ENCODE measurements at regions not wholly inside any gene's neighbourhood (a gene's known extent, or its start where the extent isn't known, plus 50 kb on each side); places are given as distances from the start of the nearest gene placed in this dataset.
A peak's percentile ranks its signal among the peaks of the same experiment; 100 is the strongest.

GRCh38 chr15:31247404-31247803 lies 79.2 kb upstream of the KLF13 start:
- DNase-seq (no peak), ATAC-seq (no peak)
- peaks cover 4% of the 10 kb centered on the region for H3K27me3 Mint-ChIP-seq
- peak overlapping the region; percentile 21 for H3K27ac Mint-ChIP-seq
- no peaks in the 10 kb centered on the region for H3K9me3 ChIP-seq (ENCODE audit: control insufficient read depth, low read length, poor library complexity, severe bottlenecking)
- H3K36me3 Mint-ChIP-seq (ENCODE audit: low read depth), result no peaks in the 10 kb centered on the region
- no peak overlapping the region for H3K4me3 Mint-ChIP-seq
- peaks cover 10% of the 10 kb centered on the region for H3K4me1 Mint-ChIP-seq

DNA sequence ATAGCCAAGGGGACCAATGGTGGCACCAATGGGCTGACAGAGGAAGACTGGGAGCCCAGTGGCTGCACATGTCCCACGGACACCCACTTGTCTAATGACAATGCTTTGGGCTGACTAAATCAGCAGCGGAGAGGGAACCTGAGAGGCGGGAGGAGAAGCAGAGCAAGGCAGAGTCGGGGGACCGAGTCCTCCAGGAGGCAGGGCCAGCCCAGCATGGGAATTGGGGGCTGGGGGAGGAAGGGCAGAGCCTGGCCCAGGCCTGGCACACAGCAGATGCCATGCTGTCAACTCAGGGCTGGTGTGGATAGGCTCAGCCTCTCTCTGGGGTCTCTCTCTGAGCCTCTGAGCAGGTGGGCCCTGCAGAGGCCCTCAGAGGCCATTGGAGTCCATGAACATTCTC lies 78.4 kb upstream of the KLF13 start:
- no peak overlapping the region for H3K4me3 Mint-ChIP-seq
- H3K27ac Mint-ChIP-seq, result peak overlapping the region; percentile 21
- peaks cover 10% of the 10 kb centered on the region for H3K4me1 Mint-ChIP-seq
- DNase-seq (no peak), ATAC-seq (no peak)
- no peaks in the 10 kb centered on the region for H3K9me3 ChIP-seq (ENCODE audit: control insufficient read depth, low read length, poor library complexity, severe bottlenecking)
- no peaks in the 10 kb centered on the region for H3K36me3 Mint-ChIP-seq (ENCODE audit: low read depth)
- peaks cover 4% of the 10 kb centered on the region for H3K27me3 Mint-ChIP-seq

GRCh38 chr15:31248951-31249350 lies 77.7 kb upstream of the KLF13 start:
- DNase-seq, result no peak
- Mint-ChIP-seq H3K4me1 (peaks cover 10% of the 10 kb centered on the region), H3K4me3 (no peak overlapping the region), H3K36me3 (ENCODE audit: low read depth) (no peaks in the 10 kb centered on the region), H3K27me3 (peaks cover 4% of the 10 kb centered on the region), H3K27ac (no peak overlapping the region)
- no peak for ATAC-seq
- no peaks in the 10 kb centered on the region for H3K9me3 ChIP-seq (ENCODE audit: control insufficient read depth, low read length, poor library complexity, severe bottlenecking)

GRCh38 chr15:31250033-31250432 lies 76.6 kb upstream of the KLF13 start:
- ATAC-seq (no peak), DNase-seq (no peak)
- H3K4me1 Mint-ChIP-seq, result peaks cover 9% of the 10 kb centered on the region
- no peak overlapping the region for H3K4me3 Mint-ChIP-seq
- H3K36me3 Mint-ChIP-seq (ENCODE audit: low read depth), result no peaks in the 10 kb centered on the region
- no peak overlapping the region for H3K27ac Mint-ChIP-seq
- H3K27me3 Mint-ChIP-seq, result peaks cover 4% of the 10 kb centered on the region
- H3K9me3 ChIP-seq (ENCODE audit: control insufficient read depth, low read length, poor library complexity, severe bottlenecking), result no peaks in the 10 kb centered on the region

- H3K4me1 Mint-ChIP-seq, result peaks cover 12% of the 10 kb centered on the region
- no peaks in the 10 kb centered on the region for H3K9me3 ChIP-seq (ENCODE audit: control insufficient read depth, low read length, poor library complexity, severe bottlenecking)
- peaks cover 4% of the 10 kb centered on the region for H3K27me3 Mint-ChIP-seq
- no peak overlapping the region for H3K4me3 Mint-ChIP-seq
- H3K36me3 Mint-ChIP-seq (ENCODE audit: low read depth), result no peaks in the 10 kb centered on the region
- no peak overlapping the region for H3K27ac Mint-ChIP-seq
- ATAC-seq, result no peak
- DNase-seq, result no peak
These were observed 75.5 kb upstream of the KLF13 start for GRCh38 chr15:31251165-31251564.

DNA sequence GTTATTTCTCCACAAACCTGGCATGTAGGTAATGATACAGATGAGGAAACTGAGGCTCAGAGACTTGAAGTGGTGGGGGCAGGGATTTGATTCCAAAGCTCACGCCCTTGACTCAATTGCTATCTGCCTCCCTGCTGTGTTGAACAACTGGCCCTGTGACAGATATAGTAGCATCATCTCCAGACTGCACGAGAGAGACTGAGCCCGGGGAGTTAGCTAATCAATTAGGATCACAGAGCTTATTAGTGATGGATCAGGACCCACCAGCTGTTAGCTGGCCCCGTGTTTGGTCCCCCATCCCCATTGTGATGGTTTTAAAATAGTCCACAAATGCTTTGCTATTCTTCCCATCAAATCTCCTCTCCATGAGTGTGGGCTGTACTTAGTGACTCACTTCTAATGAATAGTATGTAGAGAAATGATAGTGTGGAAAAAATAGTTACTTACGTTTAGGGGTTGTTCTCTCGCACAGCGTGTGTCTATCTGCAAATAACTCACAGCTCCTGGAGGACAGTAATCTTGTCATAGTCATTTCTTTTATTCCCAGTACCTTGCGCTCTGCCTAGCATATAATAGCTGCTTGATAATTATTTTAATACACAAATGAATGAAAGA lies 74.4 kb upstream of the KLF13 start:
- no peaks in the 10 kb centered on the region for H3K9me3 ChIP-seq (ENCODE audit: control insufficient read depth, low read length, poor library complexity, severe bottlenecking)
- no peaks in the 10 kb centered on the region for H3K36me3 Mint-ChIP-seq (ENCODE audit: low read depth)
- H3K4me3 Mint-ChIP-seq, result no peak overlapping the region
- no peak overlapping the region for H3K27ac Mint-ChIP-seq
- peaks cover 15% of the 10 kb centered on the region for H3K4me1 Mint-ChIP-seq
- peaks cover 4% of the 10 kb centered on the region for H3K27me3 Mint-ChIP-seq
- DNase-seq (no peak), ATAC-seq (no peak)

- DNase-seq (no peak), ATAC-seq (no peak)
- Mint-ChIP-seq H3K27ac (no peak overlapping the region), H3K36me3 (ENCODE audit: low read depth) (no peaks in the 10 kb centered on the region), H3K27me3 (no peaks in the 10 kb centered on the region), H3K4me3 (no peak overlapping the region), H3K4me1 (peaks cover 17% of the 10 kb centered on the region)
- H3K9me3 ChIP-seq (ENCODE audit: control insufficient read depth, low read length, poor library complexity, severe bottlenecking), result no peaks in the 10 kb centered on the region
These were observed 72.0 kb upstream of the KLF13 start for GRCh38 chr15:31254431-31255175.

GRCh38 chr15:31255176-31255510 lies 71.5 kb upstream of the KLF13 start:
- H3K9me3 ChIP-seq (ENCODE audit: control insufficient read depth, low read length, poor library complexity, severe bottlenecking), result no peaks in the 10 kb centered on the region
- Mint-ChIP-seq H3K27me3 (no peaks in the 10 kb centered on the region), H3K4me3 (no peak overlapping the region), H3K4me1 (peaks cover 17% of the 10 kb centered on the region), H3K27ac (no peak overlapping the region), H3K36me3 (ENCODE audit: low read depth) (no peaks in the 10 kb centered on the region)
- no peak for DNase-seq
- ATAC-seq, result no peak

DNA sequence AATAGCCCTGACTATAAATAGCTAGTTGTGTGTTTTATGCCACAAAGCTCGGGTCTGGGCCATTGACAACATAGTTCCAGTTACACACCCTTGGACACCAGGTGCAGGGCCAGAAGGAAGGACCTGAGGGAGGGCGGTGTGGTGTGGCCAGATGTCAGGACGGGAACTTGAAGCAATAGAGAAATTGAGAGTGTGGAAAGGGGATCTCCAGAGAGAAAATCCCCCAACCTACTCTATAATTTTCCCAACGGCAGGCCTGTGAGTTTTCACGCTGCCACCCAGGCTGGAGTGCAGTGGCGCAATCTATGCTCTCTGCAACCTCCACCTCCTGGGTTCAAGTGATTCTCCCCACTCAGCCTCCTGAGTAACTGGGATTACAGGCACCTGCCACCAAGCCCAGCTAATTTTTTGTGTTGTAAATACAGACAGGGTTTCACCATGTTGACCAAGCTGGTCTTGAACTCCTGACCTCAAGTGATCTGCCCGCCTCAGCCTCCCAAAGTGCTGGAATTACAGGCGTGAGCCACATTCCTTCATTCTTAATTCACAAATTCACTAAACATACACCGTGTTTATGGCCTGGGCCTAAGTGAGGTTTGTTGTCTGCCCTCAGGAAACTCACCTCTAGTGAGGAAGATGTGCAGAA lies 70.8 kb upstream of the KLF13 start:
- peak; percentile 32 for ATAC-seq
- H3K27ac Mint-ChIP-seq, result peak overlapping the region; percentile 59

DNA sequence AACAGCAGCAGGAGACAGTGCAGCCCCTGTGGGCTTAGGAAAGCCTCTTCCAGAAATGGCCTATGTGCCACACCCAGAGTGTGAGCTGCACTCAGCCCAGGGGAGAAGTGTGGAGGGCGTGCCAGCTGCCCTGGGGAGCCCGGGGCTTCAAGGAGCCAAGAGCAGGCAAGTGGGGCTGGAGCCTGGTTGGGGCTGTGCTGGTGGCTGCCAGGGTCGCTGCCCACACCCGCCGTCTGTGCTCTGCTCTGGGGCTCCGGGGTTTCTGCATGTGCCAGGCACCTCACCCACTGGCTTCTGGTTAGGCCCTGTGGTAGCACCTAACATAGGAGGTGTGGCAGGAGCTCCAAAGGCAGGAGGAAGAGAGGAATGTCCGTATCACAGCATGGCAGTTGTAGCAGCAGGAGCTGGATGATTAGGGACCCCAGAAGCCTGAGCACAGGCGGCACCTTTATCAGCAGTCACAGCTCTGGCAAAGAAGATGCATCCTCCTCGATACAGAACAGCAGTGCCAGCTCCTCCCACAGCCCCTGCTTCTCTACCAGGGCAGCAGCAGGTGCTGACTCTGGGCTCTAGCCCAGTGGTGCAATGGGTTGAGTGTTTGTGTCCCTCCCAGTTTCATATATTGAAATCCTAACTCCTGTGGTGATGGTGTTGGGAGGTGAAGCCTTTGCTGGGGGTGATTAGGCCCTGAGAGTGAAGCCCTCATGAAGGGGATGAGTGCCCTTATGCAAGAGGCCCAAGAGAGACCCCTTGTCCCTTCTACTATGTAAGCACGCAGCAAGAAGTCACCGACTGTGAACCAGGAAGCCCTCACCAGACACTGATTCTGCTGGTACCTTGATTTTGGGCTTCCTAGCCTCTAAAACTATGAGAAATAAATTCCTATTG lies 70.0 kb upstream of the KLF13 start:
- Mint-ChIP-seq H3K4me1 (peaks cover 23% of the 10 kb centered on the region), H3K36me3 (ENCODE audit: low read depth) (no peaks in the 10 kb centered on the region), H3K27me3 (no peaks in the 10 kb centered on the region), H3K4me3 (no peak overlapping the region), H3K27ac (peak overlapping the region; percentile 59)
- no peaks in the 10 kb centered on the region for H3K9me3 ChIP-seq (ENCODE audit: control insufficient read depth, low read length, poor library complexity, severe bottlenecking)
- no peak for ATAC-seq
- DNase-seq, result no peak

More for the DNA sequence above, 70.8 kb upstream of the KLF13 start:
- Mint-ChIP-seq H3K4me3 (no peak overlapping the region), H3K36me3 (ENCODE audit: low read depth) (no peaks in the 10 kb centered on the region), H3K27me3 (no peaks in the 10 kb centered on the region), H3K4me1 (peaks cover 18% of the 10 kb centered on the region)
- no peak for DNase-seq
- no peaks in the 10 kb centered on the region for H3K9me3 ChIP-seq (ENCODE audit: control insufficient read depth, low read length, poor library complexity, severe bottlenecking)

GRCh38 chr15:31257286-31257685 lies 69.3 kb upstream of the KLF13 start:
- H3K9me3 ChIP-seq (ENCODE audit: control insufficient read depth, low read length, poor library complexity, severe bottlenecking), result no peaks in the 10 kb centered on the region
- DNase-seq (no peak), ATAC-seq (no peak)
- Mint-ChIP-seq H3K4me1 (peaks cover 29% of the 10 kb centered on the region), H3K4me3 (no peak overlapping the region), H3K27ac (no peak overlapping the region), H3K27me3 (no peaks in the 10 kb centered on the region), H3K36me3 (ENCODE audit: low read depth) (no peaks in the 10 kb centered on the region)

DNA sequence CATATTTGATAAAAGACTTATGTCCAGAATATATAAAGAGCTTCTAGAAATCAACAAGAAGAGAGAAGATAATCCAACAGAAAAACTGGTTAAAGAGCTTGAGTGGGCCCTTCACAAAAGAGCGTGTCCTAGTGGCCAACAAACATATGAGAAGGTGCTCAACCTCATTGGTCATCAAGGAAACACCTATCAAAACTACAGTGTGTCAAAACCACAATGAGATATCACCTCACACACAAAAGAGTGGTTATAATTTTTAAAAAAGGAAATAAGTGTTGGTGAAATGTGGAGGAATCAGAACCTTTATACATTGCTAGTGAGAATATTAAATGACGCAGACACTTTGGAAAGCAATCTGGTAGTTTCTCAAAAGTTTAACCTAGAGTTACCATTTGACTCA lies 68.4 kb upstream of the KLF13 start:
- DNase-seq (no peak), ATAC-seq (no peak)
- no peak overlapping the region for H3K4me3 Mint-ChIP-seq
- H3K36me3 Mint-ChIP-seq (ENCODE audit: low read depth), result no peaks in the 10 kb centered on the region
- H3K27ac Mint-ChIP-seq, result no peak overlapping the region
- no peaks in the 10 kb centered on the region for H3K9me3 ChIP-seq (ENCODE audit: control insufficient read depth, low read length, poor library complexity, severe bottlenecking)
- peaks cover 39% of the 10 kb centered on the region for H3K4me1 Mint-ChIP-seq
- H3K27me3 Mint-ChIP-seq, result no peaks in the 10 kb centered on the region
